Glutamatergic neuron (in vitro differentiated cells): ENCODE measurements at regions not wholly inside any gene's neighbourhood (a gene's known extent, or its start where the extent isn't known, plus 50 kb on each side); places are given as distances from the start of the nearest gene placed in this dataset.

Experiments
- DNase-seq: peaks from one replicate; pipeline ENCODE4 v3.0.0; 2022
- H3K27ac Mint-ChIP-seq: one replicate; pipeline ENCODE4 v1.8.0; 2020; ENCODE audit warnings: mild to moderate bottlenecking, mixed read lengths, inconsistent platforms; ENCODE audit not compliant: unreplicated experiment
- H3K27me3 Mint-ChIP-seq: one replicate; pipeline ENCODE4 v1.8.0; 2020; ENCODE audit warnings: mild to moderate bottlenecking, moderate library complexity, mixed read lengths, inconsistent platforms; ENCODE audit not compliant: unreplicated experiment
- H3K36me3 Mint-ChIP-seq: one replicate; pipeline ENCODE4 v1.8.0; 2020; ENCODE audit warnings: mild to moderate bottlenecking, mixed read lengths, inconsistent platforms; ENCODE audit not compliant: unreplicated experiment
- H3K4me1 Mint-ChIP-seq: one replicate; pipeline ENCODE4 v1.8.0; 2020; ENCODE audit warnings: mild to moderate bottlenecking, low read depth, mixed read lengths, inconsistent platforms; ENCODE audit not compliant: unreplicated experiment
- H3K4me3 Mint-ChIP-seq: one replicate; pipeline ENCODE4 v1.8.0; 2020; ENCODE audit warnings: mild to moderate bottlenecking, mixed read lengths, inconsistent platforms; ENCODE audit not compliant: unreplicated experiment
- H3K9me3 Mint-ChIP-seq: one replicate; pipeline ENCODE4 v1.8.0; 2020; ENCODE audit warnings: mild to moderate bottlenecking, moderate library complexity, mixed read lengths, inconsistent platforms; ENCODE audit not compliant: unreplicated experiment
- CTCF ChIP-seq: fragments of 200-600 bp; sonication (generic); IDR thresholded peaks from one replicate; pipeline ENCODE4 v1.5.0; 2021; ENCODE audit not compliant: partially characterized antibody, unreplicated experiment

GRCh38 chr12:115464111-115464581 lies 780.2 kb upstream of the TBX3 start:
- Mint-ChIP-seq H3K27ac (no peak overlapping the region), H3K4me3 (no peak overlapping the region), H3K9me3 (peaks cover 4% of the 10 kb centered on the region), H3K4me1 (no peaks in the 10 kb centered on the region), H3K27me3 (peaks cover 2% of the 10 kb centered on the region), H3K36me3 (no peaks in the 10 kb centered on the region)
- TF ChIP-seq CTCF: no peak
- no peak for DNase-seq

- H3K4me1 Mint-ChIP-seq: no peaks in the 10 kb centered on the region
- DNase-seq: no peak
- no peak overlapping the region for H3K27ac Mint-ChIP-seq
- H3K4me3 Mint-ChIP-seq: no peak overlapping the region
- no peak for TF ChIP-seq CTCF
- H3K36me3 Mint-ChIP-seq: no peaks in the 10 kb centered on the region
- peaks cover 2% of the 10 kb centered on the region for H3K27me3 Mint-ChIP-seq
- peaks cover 4% of the 10 kb centered on the region for H3K9me3 Mint-ChIP-seq
Measured at GRCh38 chr12:115461401-115461800, 777.4 kb upstream of the TBX3 start.

- H3K9me3 Mint-ChIP-seq: peaks cover 6% of the 10 kb centered on the region
- H3K36me3 Mint-ChIP-seq: no peaks in the 10 kb centered on the region
- peaks cover 3% of the 10 kb centered on the region for H3K27me3 Mint-ChIP-seq
- H3K4me1 Mint-ChIP-seq: no peaks in the 10 kb centered on the region
- H3K27ac Mint-ChIP-seq: no peak overlapping the region
- no peak for DNase-seq
- no peak for TF ChIP-seq CTCF
- no peak overlapping the region for H3K4me3 Mint-ChIP-seq
Measured at GRCh38 chr12:115457798-115458197, 773.8 kb upstream of the TBX3 start.

GRCh38 chr12:115456946-115457689 lies 773.1 kb upstream of the TBX3 start:
- H3K36me3 Mint-ChIP-seq: no peaks in the 10 kb centered on the region
- no peak for TF ChIP-seq CTCF
- peaks cover 6% of the 10 kb centered on the region for H3K9me3 Mint-ChIP-seq
- no peak overlapping the region for H3K4me3 Mint-ChIP-seq
- no peaks in the 10 kb centered on the region for H3K4me1 Mint-ChIP-seq
- H3K27ac Mint-ChIP-seq: no peak overlapping the region
- peaks cover 7% of the 10 kb centered on the region for H3K27me3 Mint-ChIP-seq
- no peak for DNase-seq

GRCh38 chr12:115455268-115455681 lies 771.3 kb upstream of the TBX3 start:
- Mint-ChIP-seq H3K36me3 (no peaks in the 10 kb centered on the region), H3K27me3 (peaks cover 7% of the 10 kb centered on the region), H3K4me3 (no peak overlapping the region), H3K27ac (no peak overlapping the region), H3K9me3 (peaks cover 2% of the 10 kb centered on the region), H3K4me1 (no peaks in the 10 kb centered on the region)
- DNase-seq: no peak
- no peak for TF ChIP-seq CTCF
